Stimulated activated CD4-positive, alpha-beta T cell treated with anti-CD3 and anti-CD28 coated beads, Interleukin-15, amount 100 ng/mL, for 1 hour (primary cell): ENCODE measurements at regions not wholly inside any gene's neighbourhood (a gene's known extent, or its start where the extent isn't known, plus 50 kb on each side); places are given as distances from the start of the nearest gene placed in this dataset.
"Not testable (repeated sequence)": the region's sequence is repeated elsewhere in the genome, so short reads cannot be mapped to it uniquely, and the experiment has no call there.

Experiments used
- DNase-seq, 2 donors: peaks; one replicate each; pipeline ENCODE4 v3.0.0-alpha.2; 2020; ENCODE audit warnings: low read depth in 1 of 2, low spot score in 1 of 2

DNA sequence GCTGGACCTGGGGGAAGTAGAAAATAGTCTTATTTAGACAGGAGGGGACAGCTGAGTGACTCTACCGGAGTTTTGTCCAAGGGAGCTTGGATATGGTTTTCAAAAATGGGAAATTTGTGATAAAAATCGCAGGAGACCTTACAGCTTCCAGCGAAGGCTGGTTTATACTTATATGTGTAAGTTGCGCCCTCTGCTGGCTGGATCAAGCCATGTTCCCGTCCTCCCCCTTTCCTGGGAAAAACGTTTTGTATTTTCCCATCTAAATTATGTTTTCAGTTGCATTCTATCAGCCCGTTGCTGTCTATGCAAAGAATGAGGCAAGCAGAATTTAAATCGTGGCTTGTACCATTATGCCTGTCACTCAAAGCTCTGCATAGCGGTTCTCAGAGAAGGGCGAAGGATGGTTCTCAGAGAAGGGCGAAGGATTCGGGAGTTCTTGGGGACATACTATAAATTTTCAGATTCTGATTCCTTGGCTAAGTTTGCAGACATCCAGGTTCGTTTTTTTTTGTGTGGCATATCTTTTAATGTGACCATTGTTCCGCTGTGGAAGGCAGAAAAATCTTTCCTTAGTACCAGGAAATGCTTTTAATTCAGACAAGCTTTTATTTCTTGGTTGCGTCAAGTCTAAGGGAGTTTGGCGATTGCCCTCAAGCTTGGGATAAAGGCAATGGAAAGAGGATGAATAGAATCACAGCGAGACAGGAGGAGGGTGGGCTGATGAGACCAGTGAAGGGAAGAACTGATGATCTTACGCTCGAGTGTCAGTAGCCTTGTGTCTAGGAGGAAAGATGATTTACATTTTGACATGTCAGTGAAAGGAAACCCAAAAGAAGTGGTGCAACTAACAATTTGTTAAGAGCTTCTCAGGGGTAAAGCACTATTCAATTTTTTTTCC lies 128.5 kb upstream of the ARX start:
- DNase-seq, result peak in 1 of 2 donors; percentile 2

DNA sequence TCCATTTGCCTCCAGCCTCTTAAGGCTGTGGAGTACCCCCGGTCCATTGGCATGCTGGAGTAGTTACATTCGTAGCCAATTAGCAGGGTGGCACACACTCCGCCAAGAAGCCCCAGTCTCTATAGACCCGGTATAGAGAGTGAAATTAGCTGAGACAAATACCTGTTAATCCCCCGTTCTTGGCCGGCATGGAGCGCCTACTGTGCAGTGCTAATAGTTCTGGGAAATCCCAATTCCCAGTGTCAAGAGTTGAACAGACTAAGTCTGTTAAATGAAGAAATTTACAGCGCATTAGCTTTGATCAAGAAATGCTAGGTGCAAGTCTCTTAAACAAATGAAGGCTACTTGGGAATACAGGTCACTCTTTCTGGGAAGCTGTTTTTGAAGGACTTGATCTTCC lies 127.8 kb upstream of the ARX start:
- no peak for DNase-seq

DNA sequence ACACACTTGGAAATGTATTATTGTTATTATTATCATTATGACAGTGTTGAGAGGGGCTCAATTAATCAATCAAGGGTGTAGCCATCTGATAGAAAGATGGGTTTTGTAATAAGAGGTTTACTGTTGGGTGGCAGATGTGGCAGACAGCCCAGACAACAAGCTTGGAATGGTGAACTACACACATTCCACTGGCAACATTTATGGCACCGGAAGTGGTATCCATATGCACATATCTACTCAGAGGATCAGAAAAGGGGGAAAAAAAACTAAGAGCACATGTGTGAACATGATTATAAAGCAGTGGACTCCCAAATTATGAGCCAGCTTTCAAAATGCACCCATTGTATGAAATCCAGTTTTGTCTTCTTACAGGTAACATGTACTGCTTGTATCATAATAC lies 125.9 kb upstream of the ARX start:
- DNase-seq, result no peak

DNA sequence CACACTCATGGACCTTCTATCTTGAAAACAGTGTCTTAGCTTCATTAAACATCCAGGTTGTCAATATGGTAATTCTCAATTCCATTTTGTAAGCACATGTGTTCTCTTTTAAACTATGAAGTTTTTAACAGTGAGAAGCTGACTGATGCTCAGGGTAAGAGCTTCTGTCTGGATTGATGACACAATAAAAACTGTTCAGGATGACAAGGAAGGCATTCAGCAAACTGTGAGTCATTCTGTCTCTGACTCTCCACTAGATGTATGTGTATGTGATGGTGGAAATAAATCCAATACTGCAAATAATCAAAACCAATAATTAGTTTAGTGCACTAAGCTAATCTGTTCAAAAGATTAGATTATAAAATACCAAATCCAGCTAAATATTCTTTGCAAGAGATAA lies 115.3 kb upstream of the ARX start:
- DNase-seq, result no peak

DNA sequence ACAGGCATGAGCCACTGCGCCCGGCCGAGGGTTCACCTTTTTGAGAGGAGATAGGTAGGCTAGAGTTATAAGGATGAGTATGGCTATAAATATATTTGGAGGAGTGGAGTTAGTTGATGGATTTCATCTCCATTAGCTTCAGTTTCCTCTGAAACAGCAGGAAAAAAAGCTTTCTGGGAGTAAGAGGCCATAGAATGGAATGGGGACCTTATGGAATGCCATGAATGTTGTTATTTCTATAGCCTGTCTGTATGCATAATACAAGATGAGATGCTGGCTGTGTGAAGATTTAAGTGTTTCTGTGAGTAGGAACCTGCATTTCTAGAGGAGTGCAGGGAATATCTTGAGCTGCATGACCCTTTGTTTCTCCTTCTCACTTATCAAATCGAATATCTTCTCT lies 114.9 kb upstream of the ARX start:
- DNase-seq, result no peak

DNA sequence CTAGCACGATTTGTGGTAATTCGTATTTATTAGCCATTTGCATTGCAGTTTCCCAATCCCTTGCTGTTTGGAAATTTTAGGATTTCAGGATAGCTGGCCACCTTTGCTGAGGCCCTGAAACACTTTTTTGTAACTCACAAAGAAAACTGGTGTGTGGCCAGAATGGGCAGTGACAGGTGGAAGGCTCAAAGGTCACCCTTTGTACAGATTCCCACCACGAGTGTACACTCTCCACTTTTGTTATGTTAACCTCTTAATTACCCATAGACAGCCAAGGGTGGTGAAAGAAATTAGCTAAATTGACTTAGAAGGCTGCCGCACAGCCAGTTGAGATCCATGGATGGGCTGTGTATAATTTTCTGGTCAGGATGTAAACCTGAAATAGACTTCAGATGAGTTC lies 109.7 kb upstream of the ARX start:
- no peak for DNase-seq

DNA sequence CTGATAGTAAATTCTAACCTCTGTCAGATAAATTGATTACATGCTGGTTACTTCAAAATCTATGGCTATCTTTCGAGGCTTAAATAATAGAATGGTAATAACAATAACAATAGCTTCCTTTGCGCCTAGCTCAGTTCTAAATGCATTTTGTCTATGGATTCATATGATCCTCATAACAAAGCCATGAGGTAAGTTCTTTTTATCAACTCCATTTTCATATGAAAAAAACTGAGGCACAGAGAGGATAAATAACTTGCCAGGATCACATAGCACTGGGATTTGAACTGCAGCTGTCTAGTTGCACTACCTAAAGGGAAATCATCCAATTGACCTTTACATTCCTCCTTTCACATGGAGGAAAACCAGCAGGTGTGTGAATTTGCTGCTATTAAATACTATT lies 108.6 kb upstream of the ARX start:
- DNase-seq, result no peak

DNA sequence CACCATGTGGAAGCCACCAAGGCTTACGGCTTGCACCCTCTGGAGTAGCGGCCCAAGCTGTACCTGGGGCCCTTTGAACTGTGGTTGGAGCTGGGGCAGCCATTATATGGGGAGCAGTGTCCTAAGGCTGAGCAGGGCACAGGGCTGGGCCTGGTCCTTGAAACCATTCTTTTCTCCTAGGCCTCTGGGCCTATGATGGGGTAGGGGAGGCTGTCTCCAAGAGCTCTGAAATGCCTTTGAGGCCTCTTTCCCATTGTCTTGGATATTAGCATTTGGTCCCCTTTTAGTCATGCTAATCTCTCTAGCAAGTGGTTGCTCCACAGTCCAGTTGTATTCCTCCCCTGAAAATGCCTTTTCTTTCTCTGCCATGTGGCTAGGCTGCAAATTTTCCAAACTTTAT lies 96.4 kb upstream of the ARX start:
- DNase-seq, result no peak

DNA sequence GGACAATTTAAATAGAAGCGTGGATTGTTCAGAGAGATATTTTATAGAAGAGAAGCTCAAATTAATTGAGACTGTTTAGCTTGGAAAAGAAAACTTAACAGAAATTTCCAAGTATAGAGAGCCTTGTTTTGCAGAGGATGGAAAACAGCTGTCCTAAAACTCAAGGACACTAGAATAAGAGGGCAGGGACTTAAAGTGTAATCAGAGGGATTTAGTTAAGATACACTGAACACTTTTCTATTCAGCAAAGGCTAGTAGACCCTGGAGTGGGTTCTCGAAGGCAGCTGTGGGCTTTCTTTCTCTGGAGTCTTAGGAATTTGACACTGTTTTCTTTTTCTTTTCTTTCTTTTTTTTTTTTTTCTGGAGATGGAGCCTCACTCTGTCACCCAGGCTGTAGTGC lies 92.7 kb upstream of the ARX start:
- no peak for DNase-seq

DNA sequence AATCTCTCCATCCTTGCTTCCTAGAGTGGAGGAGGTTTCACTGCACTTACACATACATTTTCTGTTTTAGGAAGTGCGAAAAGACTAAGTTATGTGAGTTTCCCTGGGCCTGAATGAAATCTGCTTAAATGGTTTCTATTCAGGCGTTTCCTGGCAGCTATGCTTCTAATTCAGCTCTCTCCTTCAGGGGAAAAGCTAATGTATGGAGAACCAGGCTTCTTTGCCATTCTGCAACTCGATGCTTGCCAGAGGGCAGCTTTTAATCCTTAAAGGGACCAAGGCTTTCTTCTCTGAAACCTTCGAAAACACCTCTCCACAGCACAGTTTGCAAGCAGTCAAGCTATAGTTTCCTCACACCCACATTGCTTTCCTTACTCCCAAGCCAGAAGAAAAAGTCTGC lies 89.5 kb upstream of the ARX start:
- no peak for DNase-seq

DNA sequence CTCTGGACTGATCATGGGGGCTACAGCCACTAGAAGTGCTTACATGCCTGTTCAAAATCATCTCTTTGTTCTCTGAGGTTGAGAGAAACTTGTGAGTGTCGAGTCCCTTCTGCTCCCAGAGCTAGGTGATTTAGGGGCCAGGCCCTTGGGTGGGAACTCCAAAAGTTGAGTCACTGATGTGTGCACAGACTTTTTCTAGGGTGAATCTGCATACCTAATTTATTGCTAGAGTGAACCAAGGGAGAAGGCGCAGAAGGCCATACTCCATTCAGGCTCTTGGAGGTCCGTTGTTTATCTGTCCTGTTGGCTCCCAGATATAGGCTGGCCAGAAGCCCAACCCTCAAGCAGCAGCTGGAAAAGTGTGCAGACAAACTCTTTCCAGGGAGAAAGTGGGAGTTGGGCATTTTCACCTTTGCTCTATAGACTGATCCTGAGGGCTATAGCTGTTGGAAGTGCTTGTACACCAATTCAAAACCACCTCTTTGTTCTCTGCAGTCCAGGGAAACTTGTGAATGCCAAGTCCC lies 80.8 kb upstream of the ARX start:
- DNase-seq, result no peak

DNA sequence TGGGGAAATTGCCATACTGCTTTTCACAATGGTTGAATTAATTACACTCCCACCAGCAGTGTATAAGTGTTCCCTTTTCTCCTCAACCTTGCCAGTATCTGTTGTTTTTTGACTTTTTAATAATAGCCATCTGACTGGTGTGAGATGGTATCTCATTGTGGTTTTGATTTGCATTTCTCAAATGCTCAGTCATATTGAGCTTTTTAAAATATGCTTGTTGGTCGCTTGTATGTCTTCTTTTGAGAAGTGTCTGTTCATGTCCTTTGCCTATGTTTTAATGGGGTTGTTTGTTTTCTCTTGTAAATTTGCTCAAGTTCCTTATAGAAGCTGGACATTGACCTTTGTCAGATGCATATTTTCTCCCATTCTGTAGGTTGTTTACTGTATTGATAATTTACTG lies 75.4 kb upstream of the ARX start:
- not testable (repeated sequence) for DNase-seq

DNA sequence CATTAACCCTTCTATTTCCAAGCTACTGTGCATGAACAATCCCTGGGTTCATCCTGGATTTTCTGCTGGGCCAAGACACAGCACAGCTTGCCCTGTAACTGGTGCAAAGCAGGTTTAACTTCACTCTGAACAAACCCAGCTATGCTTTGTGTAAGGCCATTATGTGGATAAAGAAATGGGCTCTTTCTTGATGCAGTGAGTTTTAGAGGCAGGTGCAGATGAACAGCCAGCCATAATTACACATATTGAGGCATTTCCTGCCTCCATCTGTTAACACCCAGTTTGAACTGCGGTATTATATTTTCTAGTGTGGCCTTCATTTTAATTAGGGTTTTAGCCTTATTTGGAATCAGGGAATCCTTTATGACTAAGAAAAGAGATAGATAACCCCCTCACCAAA lies 68.7 kb upstream of the ARX start:
- no peak for DNase-seq

DNA sequence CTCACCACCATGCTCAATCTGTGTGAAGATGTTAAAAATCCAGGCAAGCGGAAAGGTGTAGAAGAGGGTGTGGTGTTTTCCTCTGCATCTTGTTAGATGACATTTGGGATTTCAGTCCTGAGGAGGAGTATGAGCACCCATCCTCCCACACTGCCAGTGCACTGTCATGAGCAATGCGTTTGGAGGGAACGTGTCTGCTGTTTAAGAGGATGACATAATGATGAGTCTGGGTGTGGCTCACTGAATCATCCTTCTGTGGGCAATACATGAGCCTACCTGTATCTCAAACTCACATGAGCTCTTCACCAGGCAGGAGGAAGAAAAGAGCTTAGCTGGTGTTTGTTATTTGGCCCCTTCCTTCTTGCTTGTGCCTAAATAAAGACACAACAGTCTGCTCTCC lies 67.9 kb upstream of the ARX start:
- no peak for DNase-seq

DNA sequence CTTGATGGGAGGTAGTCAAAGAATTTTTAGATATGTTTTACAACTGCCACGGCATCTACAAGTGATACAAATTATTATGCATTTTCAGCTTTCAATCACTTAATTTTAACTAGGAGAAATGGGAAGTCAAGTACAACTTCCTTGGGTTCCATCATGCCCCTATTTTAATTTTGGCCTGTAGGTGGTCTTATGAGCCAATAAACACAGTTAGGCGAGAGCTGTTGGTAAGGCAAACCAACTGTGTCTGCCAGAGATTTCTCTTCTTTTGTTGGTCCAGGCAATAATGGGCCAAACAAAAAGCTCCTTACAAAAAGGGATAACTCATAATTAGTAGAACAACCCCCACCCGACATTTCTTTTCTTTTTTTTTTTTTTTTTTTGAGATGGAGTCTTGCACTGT lies 63.3 kb upstream of the ARX start:
- DNase-seq, result no peak

DNA sequence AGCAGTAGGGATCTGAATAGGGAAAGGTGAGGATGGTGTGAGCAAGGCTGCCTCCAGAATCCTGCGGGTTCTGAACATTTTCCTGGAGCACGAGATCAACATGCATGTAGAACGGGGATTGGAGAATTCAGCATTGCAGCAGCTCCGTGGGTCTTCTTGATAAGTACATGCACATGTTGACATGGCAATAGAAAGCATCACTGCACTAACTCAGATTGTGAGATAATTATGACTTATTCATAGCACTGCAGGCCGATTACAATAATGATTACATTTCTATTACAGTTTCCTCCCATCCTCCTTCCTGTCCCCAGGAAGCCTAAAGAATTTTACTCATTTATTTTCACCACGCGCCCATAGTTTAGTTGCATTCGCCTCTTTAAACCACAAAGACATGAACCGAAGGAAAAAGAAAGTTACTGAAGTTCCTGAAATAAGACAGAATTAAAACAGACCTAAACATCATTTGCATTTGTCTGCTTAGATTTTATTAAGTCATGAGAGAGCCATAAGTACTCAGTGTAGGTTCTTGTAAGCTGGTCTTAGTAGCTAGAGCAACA lies 61.3 kb upstream of the ARX start:
- DNase-seq, result no peak

DNA sequence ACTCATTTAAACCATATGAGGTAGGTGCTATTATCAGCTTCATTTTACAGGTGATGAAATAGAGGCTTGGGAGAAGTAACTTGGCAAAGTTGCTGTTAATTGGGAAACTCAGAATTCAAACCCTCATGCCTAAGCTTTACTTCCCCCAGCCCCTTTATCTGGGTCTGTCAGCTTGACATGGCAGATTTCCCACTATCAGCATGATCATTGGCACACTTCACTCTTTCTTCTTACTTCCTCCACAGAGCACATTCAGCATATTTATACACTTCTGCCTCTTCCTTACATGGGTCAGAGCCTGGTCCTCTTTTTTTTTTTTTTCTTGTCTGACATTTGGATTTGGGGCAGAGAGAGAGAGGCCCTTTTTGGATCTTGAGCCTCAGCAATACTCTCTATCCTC lies 56.5 kb upstream of the ARX start:
- DNase-seq, result no peak

DNA sequence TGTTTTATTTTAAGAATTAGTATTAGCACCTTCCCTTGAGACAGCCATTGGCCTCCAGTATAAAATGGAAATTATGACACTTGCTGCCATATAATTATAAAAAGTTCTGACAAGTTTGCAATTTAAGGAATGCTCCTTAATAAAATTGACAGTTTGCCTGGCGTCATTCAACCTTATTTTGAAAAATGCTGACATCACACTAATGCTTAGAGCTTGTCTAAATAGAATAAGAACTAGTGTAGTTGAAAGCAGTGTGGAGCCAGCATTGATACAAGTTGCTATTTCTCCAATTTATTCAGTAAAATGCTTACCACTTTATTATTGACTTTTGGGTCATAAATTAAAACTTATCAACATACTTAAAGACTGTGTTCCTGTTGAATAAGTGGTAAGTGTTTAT lies 54.3 kb upstream of the ARX start:
- DNase-seq, result no peak

DNA sequence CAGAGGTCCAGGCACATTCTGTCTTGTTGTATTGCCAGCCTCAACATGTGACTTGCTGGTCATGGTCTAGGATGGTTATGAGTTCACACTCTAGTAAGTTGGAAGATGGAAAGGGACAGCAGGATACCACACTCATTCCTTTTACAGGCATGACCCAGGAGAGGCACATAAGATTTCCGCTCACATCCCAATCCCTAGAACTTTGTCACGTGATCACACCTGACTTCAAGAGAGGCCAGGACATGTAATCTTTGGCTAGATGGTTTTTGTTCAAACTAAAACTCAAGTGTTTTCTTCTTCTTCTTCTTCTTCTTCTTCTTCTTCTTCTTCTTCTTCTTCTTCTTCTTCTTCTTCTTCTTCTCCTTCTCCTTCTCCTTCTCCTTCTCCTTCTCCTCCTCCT lies 53.4 kb upstream of the ARX start:
- DNase-seq, result no peak

DNA sequence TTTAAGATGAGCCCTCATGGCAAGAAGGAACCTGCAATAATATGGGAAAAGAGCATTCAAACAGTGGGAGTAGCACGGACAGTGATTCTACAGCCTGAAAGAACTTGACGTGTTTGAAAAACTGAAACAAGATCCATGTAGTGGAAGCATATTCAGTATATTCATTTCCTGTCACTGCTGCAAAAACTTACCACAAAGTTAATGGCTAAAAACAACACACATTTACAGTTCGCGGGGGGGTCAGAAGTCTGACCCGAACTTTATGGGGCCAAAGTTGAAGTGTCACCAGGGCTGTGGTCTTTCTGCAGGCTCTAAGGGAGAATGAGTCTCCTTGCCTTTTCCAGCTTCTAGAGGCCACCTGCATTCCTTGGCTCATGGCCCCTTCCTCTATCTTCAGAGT lies 52.6 kb upstream of the ARX start:
- DNase-seq, result no peak

DNA sequence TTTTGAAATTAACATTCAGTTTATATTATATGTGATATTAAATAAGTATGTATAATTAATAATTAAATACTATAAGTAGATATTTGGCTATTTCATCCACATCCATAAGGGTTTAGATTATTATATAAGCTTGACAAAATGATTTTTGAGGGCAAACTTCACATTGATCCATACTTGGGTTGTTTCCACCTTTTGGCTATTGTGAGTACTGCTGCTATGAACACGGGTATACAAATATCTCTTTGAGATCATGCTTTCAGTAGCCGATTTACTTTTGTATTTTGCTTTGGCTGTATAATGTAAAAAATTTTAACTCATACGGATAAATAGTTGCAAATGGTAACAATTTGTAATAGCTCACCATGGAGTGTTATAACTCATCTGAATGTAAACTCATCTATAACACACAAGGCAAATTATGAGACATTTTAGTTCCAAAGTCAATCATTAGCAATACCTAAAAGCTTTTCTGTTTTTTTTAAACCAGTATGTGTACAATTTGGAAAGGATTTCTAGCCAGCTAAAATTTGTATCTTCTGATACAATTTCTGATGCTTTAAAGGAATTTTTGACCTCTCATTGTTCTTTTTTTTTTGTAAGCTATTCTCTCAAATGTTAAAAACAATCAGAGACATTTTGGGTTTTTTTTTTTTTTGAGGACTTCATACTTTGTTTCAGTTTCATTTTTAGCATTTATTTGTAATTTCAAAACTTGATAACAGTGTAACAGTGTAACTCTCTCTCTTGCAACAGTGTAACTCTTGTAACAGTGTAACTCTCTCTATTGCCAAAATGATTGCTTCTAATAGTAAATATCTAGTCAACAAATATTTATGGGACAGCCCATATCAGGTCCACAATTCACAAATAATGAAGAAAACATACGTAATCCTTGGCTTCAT lies 51.8 kb upstream of the ARX start:
- DNase-seq, result no peak

DNA sequence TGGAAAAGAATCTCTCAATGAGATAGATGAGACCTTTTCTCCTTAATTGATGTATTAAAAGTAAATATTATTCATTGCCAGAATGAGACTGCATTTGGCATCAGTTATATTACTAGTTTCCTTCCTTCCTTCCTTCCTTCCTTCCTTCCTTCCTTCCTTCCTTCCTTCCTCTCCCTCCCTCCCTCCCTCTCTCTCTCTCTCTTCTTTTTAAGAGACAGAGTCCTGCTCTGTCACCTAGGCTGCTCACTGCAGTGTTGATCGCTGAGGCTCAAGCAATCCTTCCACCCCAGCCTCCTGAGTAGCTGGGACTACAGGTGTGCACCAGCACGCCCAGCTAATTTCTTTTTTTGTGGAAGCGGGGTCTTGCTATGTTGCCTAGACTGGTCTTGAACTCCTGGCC lies 50.4 kb upstream of the ARX start:
- DNase-seq, result no peak
